GM12865 (cell line): ENCODE measurements at regions not wholly inside any gene's neighbourhood (a gene's known extent, or its start where the extent isn't known, plus 50 kb on each side); places are given as distances from the start of the nearest gene placed in this dataset.

Experiments
- DNase-seq: peaks from one replicate; pipeline ENCODE4 v3.0.0; 2010; ENCODE audit warnings: low read depth
- H3K4me3 ChIP-seq: 2 replicates; pipeline ENCODE4 v1.5.1; 2011; ENCODE audit warnings: mild to moderate bottlenecking, low read depth, low read length, control low read depth
- TF ChIP-seq, protein P1 (sequence below): IDR thresholded peaks from 2 replicates; pipeline ENCODE4 v1.5.1; 2011; ENCODE audit warnings: low read length, control low read depth, low read depth, inconsistent platforms; ENCODE audit not compliant: insufficient read depth; ENCODE audit errors: missing control alignments

GRCh38 chr9:30774326-30774725 is 1610.1 kb upstream of the ACO1 start:
- H3K4me3 ChIP-seq, result no peak overlapping the region
- peak; percentile 17 for DNase-seq
- TF ChIP-seq, protein P1, sequence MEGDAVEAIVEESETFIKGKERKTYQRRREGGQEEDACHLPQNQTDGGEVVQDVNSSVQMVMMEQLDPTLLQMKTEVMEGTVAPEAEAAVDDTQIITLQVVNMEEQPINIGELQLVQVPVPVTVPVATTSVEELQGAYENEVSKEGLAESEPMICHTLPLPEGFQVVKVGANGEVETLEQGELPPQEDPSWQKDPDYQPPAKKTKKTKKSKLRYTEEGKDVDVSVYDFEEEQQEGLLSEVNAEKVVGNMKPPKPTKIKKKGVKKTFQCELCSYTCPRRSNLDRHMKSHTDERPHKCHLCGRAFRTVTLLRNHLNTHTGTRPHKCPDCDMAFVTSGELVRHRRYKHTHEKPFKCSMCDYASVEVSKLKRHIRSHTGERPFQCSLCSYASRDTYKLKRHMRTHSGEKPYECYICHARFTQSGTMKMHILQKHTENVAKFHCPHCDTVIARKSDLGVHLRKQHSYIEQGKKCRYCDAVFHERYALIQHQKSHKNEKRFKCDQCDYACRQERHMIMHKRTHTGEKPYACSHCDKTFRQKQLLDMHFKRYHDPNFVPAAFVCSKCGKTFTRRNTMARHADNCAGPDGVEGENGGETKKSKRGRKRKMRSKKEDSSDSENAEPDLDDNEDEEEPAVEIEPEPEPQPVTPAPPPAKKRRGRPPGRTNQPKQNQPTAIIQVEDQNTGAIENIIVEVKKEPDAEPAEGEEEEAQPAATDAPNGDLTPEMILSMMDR, result peak; percentile 3

GRCh38 chr9:30775236-30775635 is 1609.2 kb upstream of the ACO1 start:
- TF ChIP-seq, protein P1, result no peak
- no peak overlapping the region for H3K4me3 ChIP-seq
- DNase-seq, result no peak

- no peak overlapping the region for H3K4me3 ChIP-seq
- no peak for DNase-seq
- TF ChIP-seq, protein P1, result no peak
These were observed 1587.7 kb upstream of the ACO1 start for GRCh38 chr9:30796764-30797163.

DNA sequence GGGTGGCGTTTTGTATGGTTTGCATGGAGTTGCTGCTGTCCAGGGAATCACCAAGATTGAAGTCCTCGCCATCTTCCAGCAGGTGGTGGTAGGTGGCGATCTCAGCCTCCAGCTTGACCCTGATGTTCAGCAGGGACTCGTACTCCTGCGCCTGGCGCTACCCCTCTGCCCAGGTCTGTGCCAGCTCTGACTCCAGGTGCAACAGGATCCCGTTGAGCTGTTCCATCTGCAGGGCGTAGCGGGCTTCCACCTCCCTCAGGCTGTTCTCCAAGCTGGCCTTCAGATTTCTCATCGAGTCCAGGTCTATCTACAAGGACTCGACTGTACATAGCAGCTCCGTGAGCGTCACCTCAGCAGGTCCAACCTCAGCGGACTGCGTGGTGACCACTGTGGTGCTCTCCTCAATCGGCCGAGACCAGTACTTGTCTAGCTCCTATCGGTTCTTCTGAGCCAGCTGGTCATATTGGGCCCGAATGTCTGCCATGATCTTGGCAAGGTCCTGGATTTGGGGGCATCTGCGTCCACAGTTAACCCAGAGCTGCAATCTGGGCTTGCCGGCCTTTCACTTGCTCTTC is 1584.8 kb upstream of the ACO1 start:
- TF ChIP-seq, protein P1, result no peak
- DNase-seq, result no peak
- H3K4me3 ChIP-seq, result no peak overlapping the region

DNA sequence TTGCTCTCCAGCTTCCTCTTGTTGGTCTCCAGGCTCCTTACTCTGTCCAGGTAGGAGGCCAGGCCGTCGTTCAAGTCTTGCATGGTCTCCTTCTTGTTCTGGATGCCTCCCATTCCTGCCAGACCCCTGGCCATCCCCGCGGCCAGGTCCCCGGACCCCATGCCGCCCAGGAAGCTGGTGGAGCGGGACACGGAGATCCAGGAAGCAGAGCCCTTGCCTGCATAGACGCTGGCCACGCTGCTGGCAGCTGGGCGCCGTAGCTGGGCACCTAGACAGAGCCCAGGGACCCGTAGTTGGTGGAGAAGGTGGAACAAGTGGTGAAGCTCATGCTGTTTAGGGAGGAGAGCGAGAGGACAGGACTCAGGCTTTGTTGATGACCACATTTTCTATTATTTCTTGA is 1584.0 kb upstream of the ACO1 start:
- no peak for DNase-seq
- TF ChIP-seq, protein P1, result no peak
- no peak overlapping the region for H3K4me3 ChIP-seq

GRCh38 chr9:30812821-30813220 is 1571.6 kb upstream of the ACO1 start:
- TF ChIP-seq, protein P1, result no peak
- H3K4me3 ChIP-seq, result no peak overlapping the region
- no peak for DNase-seq

DNA sequence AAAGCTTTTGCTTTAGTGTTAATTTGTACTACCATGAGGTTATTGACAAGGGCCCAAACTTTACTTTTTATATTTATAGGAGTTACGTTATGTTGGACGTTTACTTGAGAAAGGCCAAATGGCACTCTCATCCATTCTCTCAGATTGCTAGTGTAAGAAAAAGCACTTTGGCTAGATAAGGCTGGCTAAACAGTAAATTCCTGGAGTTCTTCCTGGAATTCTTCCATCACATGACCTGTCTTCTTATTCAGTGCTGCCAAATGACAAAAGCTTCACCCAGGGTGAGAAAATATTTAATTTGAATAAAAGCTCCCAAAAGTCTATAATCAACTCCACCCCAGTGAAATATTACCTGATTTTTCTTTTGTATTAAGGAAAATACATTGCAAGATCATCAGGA is 1568.9 kb upstream of the ACO1 start:
- DNase-seq, result no peak
- TF ChIP-seq, protein P1, result no peak
- no peak overlapping the region for H3K4me3 ChIP-seq
